ENCODE measurements at regions not wholly inside any gene's neighbourhood (a gene's known extent, or its start where the extent isn't known, plus 50 kb on each side); places are given as distances from the start of the nearest gene placed in this dataset.

DNA sequence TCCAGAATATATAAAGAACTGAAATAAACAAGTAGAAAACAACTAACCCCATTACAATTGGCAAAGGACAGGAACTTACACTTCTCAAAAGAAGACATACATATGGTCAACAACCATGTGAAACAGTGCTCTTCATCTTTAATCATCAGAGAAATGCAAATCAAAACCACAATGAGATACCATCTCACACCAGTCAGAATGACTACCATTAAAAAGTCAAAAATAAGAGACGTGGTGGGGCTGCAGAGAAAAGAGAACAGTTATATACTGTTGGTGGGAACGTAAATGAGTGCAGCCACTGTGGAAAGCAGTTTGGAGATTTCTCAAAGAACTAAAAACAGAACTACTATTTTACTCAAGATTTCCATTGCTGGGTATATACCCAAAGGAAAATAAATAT, 1696.3 kb upstream of the TMEFF2 start:
- TF ChIP-seq, protein P1, sequence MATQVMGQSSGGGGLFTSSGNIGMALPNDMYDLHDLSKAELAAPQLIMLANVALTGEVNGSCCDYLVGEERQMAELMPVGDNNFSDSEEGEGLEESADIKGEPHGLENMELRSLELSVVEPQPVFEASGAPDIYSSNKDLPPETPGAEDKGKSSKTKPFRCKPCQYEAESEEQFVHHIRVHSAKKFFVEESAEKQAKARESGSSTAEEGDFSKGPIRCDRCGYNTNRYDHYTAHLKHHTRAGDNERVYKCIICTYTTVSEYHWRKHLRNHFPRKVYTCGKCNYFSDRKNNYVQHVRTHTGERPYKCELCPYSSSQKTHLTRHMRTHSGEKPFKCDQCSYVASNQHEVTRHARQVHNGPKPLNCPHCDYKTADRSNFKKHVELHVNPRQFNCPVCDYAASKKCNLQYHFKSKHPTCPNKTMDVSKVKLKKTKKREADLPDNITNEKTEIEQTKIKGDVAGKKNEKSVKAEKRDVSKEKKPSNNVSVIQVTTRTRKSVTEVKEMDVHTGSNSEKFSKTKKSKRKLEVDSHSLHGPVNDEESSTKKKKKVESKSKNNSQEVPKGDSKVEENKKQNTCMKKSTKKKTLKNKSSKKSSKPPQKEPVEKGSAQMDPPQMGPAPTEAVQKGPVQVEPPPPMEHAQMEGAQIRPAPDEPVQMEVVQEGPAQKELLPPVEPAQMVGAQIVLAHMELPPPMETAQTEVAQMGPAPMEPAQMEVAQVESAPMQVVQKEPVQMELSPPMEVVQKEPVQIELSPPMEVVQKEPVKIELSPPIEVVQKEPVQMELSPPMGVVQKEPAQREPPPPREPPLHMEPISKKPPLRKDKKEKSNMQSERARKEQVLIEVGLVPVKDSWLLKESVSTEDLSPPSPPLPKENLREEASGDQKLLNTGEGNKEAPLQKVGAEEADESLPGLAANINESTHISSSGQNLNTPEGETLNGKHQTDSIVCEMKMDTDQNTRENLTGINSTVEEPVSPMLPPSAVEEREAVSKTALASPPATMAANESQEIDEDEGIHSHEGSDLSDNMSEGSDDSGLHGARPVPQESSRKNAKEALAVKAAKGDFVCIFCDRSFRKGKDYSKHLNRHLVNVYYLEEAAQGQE (IDR thresholded peaks at IDR 0.05; ENCODE audit: low read depth), result no peak
- TF ChIP-seq EGR1 (IDR thresholded peaks at IDR 0.05), result no peak
- TF ChIP-seq, protein P2, sequence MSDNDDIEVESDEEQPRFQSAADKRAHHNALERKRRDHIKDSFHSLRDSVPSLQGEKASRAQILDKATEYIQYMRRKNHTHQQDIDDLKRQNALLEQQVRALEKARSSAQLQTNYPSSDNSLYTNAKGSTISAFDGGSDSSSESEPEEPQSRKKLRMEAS (IDR thresholded peaks at IDR 0.05), result no peak
- no peak for TF ChIP-seq EP300 (IDR thresholded peaks at IDR 0.05; ENCODE audit: borderline replicate concordance)
- TF ChIP-seq FOXM1 (IDR thresholded peaks at IDR 0.05; ENCODE audit: borderline replicate concordance, low read depth), result no peak
- TF ChIP-seq TAF1 (IDR thresholded peaks at IDR 0.05; ENCODE audit: low read depth), result no peak
- TF ChIP-seq, protein P3, sequence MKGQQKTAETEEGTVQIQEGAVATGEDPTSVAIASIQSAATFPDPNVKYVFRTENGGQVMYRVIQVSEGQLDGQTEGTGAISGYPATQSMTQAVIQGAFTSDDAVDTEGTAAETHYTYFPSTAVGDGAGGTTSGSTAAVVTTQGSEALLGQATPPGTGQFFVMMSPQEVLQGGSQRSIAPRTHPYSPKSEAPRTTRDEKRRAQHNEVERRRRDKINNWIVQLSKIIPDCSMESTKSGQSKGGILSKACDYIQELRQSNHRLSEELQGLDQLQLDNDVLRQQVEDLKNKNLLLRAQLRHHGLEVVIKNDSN (IDR thresholded peaks at IDR 0.05), result no peak
